Central memory CD4-positive, alpha-beta T cell (primary cell): ENCODE measurements at regions not wholly inside any gene's neighbourhood (a gene's known extent, or its start where the extent isn't known, plus 50 kb on each side); places are given as distances from the start of the nearest gene placed in this dataset.

Source experiments
- DNase-seq: peaks from one replicate; pipeline ENCODE4 v3.0.0; 2022

- DNase-seq: peak; percentile 9
Measured at GRCh38 chrX:42946544-42947194, 168.7 kb upstream of the PPP1R2C start.

GRCh38 chrX:42948723-42949657, 171.0 kb upstream of the PPP1R2C start:
- DNase-seq: peak; percentile 29

DNA sequence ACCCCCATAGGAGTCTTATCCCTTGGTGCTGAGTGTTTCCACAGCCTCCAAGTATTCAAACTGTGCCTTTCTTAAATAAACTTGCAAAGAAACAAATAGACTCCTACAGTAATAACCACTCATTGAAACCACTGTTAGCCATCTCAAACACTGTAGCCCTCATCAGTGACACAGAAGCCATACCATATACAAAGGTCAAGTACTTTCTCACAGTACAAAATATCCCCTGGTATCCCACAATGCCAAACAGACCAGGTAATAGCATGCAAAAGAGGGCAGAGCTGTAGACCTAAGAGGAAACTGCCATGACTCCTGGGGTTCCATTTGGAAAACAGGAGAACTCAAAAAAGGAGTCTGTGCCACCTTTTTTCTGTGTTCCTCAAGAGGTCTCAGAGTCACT, 173.8 kb upstream of the PPP1R2C start:
- no peak for DNase-seq

- DNase-seq: no peak
Measured at GRCh38 chrX:42952621-42953020, 174.7 kb upstream of the PPP1R2C start.

DNA sequence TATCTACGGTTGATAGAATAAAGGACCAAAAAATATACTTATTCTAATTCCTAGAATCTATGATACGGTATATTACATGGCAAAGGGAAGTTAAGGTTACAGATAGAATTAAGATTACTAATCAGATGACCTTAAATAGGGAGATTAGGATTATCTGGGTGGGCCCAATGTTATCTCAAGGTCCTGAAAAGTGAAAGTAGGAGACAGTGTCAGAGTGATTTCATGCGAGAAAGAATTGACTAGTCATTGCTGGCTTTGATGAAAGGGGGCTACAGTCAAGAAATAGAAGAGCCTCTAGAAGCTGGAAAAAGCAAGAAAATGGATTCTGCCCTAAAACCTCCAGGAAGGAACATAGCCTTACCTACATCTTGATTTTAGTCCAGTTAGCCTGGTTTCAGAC, 176.9 kb upstream of the PPP1R2C start:
- no peak for DNase-seq

- DNase-seq: no peak
Measured at GRCh38 chrX:42955349-42955748, 177.4 kb upstream of the PPP1R2C start.

DNA sequence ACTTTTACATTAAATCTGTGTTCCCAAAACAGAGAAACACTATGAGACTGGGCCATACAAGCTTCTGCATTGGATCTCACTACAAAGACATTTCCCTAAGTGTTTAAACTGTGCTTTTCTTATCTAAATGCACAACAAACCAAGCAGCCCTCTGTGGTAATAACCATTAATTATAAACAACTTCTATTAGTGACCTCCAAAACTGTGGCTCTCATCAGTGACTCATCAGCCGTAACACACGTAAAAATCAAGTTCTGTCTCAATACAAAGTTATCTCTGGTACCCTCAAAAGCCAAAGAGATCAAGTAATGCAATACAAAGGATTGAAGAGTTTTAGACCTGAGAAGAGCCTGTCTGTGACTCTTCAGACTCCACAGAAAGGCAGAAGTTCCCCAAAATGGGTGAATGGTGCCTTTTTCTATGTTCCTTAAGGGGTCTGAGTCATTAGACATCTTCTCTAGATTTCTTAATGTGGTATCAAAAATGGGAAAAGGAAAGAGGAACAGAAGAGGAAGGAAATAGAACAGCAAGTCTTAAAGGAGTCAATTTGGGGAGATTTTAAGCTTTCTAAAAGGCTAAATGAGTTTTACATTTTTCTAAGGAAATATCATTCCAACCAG, 189.8 kb upstream of the PPP1R2C start:
- DNase-seq: no peak

DNA sequence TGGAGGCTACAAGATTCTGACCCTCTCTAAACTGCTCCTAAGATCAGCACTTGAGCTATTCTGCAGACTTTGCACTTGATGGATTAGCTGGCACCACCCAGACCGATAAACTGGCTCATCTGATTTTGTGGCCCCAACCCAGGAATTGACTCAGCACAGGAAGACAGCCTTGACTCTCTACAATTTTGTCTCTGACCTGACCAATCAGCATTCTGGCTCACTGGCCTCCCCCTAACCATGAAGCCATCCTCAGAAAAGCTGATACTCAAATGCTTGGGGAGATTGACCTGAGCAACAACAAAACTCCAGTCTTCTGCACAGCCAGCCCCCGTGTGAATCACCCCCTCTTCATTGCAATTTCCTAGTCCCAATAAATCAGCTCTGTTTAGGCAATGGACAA, 195.4 kb upstream of the PPP1R2C start:
- no peak for DNase-seq

DNA sequence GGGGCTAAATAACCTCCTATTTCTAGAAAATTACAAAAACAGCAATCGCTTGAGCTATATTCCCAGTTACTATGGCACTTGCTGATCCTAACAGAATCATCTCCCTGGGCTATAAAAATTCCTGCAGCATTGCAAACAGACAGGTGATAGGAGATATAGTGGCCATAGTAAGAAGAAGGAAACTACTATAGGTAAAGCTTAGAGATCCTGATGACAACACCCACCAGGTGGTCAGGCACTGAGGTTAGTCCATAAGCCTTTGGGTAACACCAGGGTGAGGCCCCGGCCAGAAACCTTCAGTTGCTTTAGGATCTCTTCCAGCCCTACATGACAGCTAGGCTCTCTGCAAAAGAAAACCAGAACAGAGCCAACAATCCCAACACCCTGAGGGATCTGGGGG, 197.9 kb upstream of the PPP1R2C start:
- DNase-seq: no peak

GRCh38 chrX:42976746-42977366, 198.9 kb upstream of the PPP1R2C start:
- DNase-seq: no peak

- no peak for DNase-seq
Measured at GRCh38 chrX:42978655-42979379, 200.9 kb upstream of the PPP1R2C start.

GRCh38 chrX:42988700-42989099, 210.7 kb upstream of the PPP1R2C start:
- DNase-seq: no peak

DNA sequence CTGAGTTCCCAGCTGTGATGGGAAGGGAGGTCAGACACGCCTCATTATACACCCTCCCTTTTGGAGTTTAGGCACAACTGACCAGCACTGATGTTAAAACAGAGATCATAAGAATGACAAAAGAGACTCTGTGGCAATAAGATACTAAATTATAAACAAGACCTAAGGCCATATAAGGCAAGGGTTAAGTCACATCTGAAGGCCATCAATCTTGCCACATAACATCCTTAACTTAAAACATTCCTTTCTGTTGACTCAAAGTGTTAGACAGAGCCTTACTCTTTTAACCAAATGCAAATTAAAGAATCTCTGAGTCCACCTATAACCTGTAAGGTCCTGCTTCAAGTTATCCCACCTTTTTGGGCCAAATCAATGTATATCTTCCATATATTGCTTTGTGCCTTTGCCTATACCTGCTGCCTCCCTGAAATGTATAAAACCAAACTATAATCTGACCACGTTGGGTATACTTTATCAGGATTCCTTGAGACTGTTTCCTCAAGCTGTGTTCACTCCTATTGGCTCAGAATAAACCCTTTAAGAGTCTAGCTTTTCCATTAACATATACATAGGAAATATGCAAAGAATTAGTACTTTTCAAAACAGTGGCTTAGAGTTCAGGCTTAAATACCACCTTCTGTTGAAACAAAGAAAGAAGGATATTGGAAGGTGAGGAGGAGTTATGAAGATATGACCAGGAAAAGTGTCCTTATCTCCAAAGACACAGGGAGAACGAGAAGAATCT, 214.4 kb upstream of the PPP1R2C start:
- DNase-seq: no peak

- DNase-seq: no peak
Measured at GRCh38 chrX:42996861-42997260, 218.9 kb upstream of the PPP1R2C start.

- no peak for DNase-seq
Measured at GRCh38 chrX:43000121-43000520, 222.2 kb upstream of the PPP1R2C start.

- DNase-seq: no peak
Measured at GRCh38 chrX:43002526-43003203, 224.7 kb upstream of the PPP1R2C start.

- DNase-seq: no peak
Measured at GRCh38 chrX:43003204-43003565, 225.2 kb upstream of the PPP1R2C start.

GRCh38 chrX:43003939-43004338, 226.0 kb upstream of the PPP1R2C start:
- DNase-seq: no peak

GRCh38 chrX:43005561-43005960, 227.6 kb upstream of the PPP1R2C start:
- DNase-seq: no peak

- DNase-seq: no peak
Measured at GRCh38 chrX:43008356-43008755, 230.4 kb upstream of the PPP1R2C start.

DNA sequence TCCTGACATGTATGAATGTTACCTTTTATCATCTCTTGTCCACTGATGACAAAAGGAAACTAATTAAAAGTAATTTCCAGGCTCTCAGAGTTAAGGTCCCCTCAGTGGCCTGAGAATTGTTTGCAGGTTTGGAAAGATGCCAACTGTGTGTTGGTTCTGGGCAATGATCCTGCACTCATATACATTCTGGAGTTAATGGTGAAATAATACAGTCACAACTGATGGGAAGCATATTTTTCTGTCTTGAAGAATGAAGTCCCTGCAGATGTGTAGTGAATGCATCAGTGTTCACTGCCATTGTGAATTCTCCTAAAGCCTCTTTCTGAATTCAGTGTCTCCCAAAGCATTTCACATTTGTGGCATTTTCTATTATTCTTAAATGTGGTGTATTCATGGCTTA, 238.1 kb upstream of the PPP1R2C start:
- DNase-seq: no peak
